ENCODE measurements at regions not wholly inside any gene's neighbourhood (a gene's known extent, or its start where the extent isn't known, plus 50 kb on each side); places are given as distances from the start of the nearest gene placed in this dataset.

DNA sequence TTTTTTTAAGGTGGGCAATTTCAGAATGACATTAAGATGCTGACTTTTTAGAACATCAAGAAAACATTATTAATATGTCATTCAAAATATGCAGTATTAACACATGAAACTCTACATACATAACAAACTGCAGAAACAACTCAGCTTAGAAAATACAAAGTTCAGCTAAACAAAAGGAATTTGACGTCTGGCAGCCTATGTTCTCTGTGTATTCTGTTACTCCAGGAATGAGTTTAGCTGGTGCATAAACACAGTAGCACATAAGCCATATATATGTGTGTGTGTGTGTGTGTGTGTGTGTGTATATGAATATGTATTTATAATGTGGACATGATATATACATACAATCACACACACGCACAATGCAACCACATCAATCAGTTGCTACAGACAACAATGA, 413.5 kb upstream of the PSMD7 start:
- ChIA-PET RAD21 (ENCODE audit: low non-redundant PET in 1 of 2, low total read pairs in 2 of 2, uncharacterized antibody in 2 of 2, unreplicated experiment in 2 of 2) (no interaction called here), CTCF (interaction anchor here (2.2 kb wide), 1 partner anchor 152 kb away, joined by 7 read pairs; no protein-coding TSS in a partner anchor)

More for the DNA sequence above, 413.5 kb upstream of the PSMD7 start:
- BruUV-seq (replicated peaks): no TSS peak
- ATAC-seq (no peak), DNase-seq (ENCODE audit: low read depth, low spot score) (no peak)
- Histone ChIP-seq H3K9me2 (ENCODE audit: insufficient read depth) (no peaks in the 10 kb centered on the region), H3K9me3 (ENCODE audit: control insufficient read depth in 1 of 2, insufficient read depth in 1 of 2, low read depth in 1 of 2, low read length in 2 of 2) (no peaks in the 10 kb centered on the region), H3K4me1 (ENCODE audit: control insufficient read depth in 1 of 2, insufficient read depth in 2 of 2, low read length in 2 of 2) (no peaks in the 10 kb centered on the region), H3K27me3 (ENCODE audit: insufficient read depth, low read length) (peaks cover 68% of the 10 kb centered on the region), H3K4me3 (replicated peaks in 1 of 2; ENCODE audit: low read depth in 1 of 2, low read length in 2 of 2) (no peak overlapping the region), H3K27ac (ENCODE audit: low read depth, low read length) (no peak overlapping the region), H4K20me1 (ENCODE audit: insufficient read depth) (no peaks in the 10 kb centered on the region), H3K9ac (ENCODE audit: low read length) (no peak overlapping the region), H3K36me3 (ENCODE audit: control insufficient read depth in 1 of 2, insufficient read depth in 2 of 2, low read length in 2 of 2) (no peaks in the 10 kb centered on the region), H3K4me2 (ENCODE audit: low read length) (no peak overlapping the region), H3K79me2 (ENCODE audit: insufficient read depth, low read length) (no peaks in the 10 kb centered on the region), H2AFZ (ENCODE audit: low read depth, low read length, poor library complexity, severe bottlenecking) (no peak overlapping the region)
- TF ChIP-seq ZFX (IDR thresholded peaks at IDR 0.05): no peak
- no peak for TF ChIP-seq POLR2A (IDR thresholded peaks at IDR 0.05; ENCODE audit: borderline replicate concordance, extremely low read depth, insufficient read depth, insufficient read length)
- TF ChIP-seq SRF (IDR thresholded peaks at IDR 0.05; ENCODE audit: low read depth): no peak
- TF ChIP-seq FOSL1 (IDR thresholded peaks at IDR 0.05; ENCODE audit: low read depth): no peak
- no peak for TF ChIP-seq TCF7L2 (IDR thresholded peaks at IDR 0.05; ENCODE audit: borderline replicate concordance, extremely low read depth, insufficient read depth, insufficient read length)
- TF ChIP-seq SIN3A (IDR thresholded peaks at IDR 0.05; ENCODE audit: low read depth): no peak
- TF ChIP-seq SP1 (IDR thresholded peaks at IDR 0.05; ENCODE audit: low read depth): no peak
- TF ChIP-seq, protein P1, sequence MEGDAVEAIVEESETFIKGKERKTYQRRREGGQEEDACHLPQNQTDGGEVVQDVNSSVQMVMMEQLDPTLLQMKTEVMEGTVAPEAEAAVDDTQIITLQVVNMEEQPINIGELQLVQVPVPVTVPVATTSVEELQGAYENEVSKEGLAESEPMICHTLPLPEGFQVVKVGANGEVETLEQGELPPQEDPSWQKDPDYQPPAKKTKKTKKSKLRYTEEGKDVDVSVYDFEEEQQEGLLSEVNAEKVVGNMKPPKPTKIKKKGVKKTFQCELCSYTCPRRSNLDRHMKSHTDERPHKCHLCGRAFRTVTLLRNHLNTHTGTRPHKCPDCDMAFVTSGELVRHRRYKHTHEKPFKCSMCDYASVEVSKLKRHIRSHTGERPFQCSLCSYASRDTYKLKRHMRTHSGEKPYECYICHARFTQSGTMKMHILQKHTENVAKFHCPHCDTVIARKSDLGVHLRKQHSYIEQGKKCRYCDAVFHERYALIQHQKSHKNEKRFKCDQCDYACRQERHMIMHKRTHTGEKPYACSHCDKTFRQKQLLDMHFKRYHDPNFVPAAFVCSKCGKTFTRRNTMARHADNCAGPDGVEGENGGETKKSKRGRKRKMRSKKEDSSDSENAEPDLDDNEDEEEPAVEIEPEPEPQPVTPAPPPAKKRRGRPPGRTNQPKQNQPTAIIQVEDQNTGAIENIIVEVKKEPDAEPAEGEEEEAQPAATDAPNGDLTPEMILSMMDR (IDR thresholded peaks at IDR 0.05 in 2 of 3, conservative IDR thresholded peaks at IDR 0.05 in 1 of 3; ENCODE audit: borderline replicate concordance in 1 of 3, insufficient read depth in 1 of 3, low read depth in 2 of 3, low read length in 2 of 3): no peak
- TF ChIP-seq, protein P2, sequence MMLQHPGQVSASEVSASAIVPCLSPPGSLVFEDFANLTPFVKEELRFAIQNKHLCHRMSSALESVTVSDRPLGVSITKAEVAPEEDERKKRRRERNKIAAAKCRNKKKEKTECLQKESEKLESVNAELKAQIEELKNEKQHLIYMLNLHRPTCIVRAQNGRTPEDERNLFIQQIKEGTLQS (IDR thresholded peaks at IDR 0.05): no peak
- TF ChIP-seq, protein P3, sequence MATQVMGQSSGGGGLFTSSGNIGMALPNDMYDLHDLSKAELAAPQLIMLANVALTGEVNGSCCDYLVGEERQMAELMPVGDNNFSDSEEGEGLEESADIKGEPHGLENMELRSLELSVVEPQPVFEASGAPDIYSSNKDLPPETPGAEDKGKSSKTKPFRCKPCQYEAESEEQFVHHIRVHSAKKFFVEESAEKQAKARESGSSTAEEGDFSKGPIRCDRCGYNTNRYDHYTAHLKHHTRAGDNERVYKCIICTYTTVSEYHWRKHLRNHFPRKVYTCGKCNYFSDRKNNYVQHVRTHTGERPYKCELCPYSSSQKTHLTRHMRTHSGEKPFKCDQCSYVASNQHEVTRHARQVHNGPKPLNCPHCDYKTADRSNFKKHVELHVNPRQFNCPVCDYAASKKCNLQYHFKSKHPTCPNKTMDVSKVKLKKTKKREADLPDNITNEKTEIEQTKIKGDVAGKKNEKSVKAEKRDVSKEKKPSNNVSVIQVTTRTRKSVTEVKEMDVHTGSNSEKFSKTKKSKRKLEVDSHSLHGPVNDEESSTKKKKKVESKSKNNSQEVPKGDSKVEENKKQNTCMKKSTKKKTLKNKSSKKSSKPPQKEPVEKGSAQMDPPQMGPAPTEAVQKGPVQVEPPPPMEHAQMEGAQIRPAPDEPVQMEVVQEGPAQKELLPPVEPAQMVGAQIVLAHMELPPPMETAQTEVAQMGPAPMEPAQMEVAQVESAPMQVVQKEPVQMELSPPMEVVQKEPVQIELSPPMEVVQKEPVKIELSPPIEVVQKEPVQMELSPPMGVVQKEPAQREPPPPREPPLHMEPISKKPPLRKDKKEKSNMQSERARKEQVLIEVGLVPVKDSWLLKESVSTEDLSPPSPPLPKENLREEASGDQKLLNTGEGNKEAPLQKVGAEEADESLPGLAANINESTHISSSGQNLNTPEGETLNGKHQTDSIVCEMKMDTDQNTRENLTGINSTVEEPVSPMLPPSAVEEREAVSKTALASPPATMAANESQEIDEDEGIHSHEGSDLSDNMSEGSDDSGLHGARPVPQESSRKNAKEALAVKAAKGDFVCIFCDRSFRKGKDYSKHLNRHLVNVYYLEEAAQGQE (IDR thresholded peaks at IDR 0.05; ENCODE audit: low read depth): no peak
- no peak for TF ChIP-seq ELF1 (IDR thresholded peaks at IDR 0.05; ENCODE audit: borderline replicate concordance, low read depth)
- TF ChIP-seq JUND (IDR thresholded peaks at IDR 0.05): no peak
- no peak for TF ChIP-seq EZH2 (IDR thresholded peaks at IDR 0.05)
- TF ChIP-seq CEBPB (IDR thresholded peaks at IDR 0.05; ENCODE audit: low read depth): no peak
- no peak for TF ChIP-seq POLR2AphosphoS5 (IDR thresholded peaks at IDR 0.05; ENCODE audit: low read depth, low read length)
- no peak for TF ChIP-seq EZH2phosphoT487 (IDR thresholded peaks at IDR 0.05; ENCODE audit: borderline replicate concordance)
- TF ChIP-seq, protein P4, sequence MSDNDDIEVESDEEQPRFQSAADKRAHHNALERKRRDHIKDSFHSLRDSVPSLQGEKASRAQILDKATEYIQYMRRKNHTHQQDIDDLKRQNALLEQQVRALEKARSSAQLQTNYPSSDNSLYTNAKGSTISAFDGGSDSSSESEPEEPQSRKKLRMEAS (IDR thresholded peaks at IDR 0.05): no peak
- POLR2A ChIA-PET: no interaction called here
- intact Hi-C loops (cut with micrococcal nuclease): no loop called here
